ENCODE measurements at regions not wholly inside any gene's neighbourhood (a gene's known extent, or its start where the extent isn't known, plus 50 kb on each side); places are given as distances from the start of the nearest gene placed in this dataset.

- H3K4me1 ChIP-seq (ENCODE audit: insufficient read depth, poor library complexity, severe bottlenecking): peaks cover 27% of the 10 kb centered on the region
- no peak overlapping the region for H3K4me3 ChIP-seq (ENCODE audit: severe bottlenecking)
- ATAC-seq (ENCODE audit: low read depth): peak; percentile 95
- no peaks in the 10 kb centered on the region for H3K27me3 ChIP-seq (ENCODE audit: insufficient read depth, poor library complexity, severe bottlenecking)
- no peaks in the 10 kb centered on the region for H3K9me3 ChIP-seq (ENCODE audit: severe bottlenecking)
- peak overlapping the region; percentile 59 for H3K27ac ChIP-seq (ENCODE audit: poor library complexity, severe bottlenecking)
- TF ChIP-seq CTCF (IDR thresholded peaks at IDR 0.05; ENCODE audit: poor library complexity, severe bottlenecking): no peak
- H3K36me3 ChIP-seq (ENCODE audit: low read depth): no peaks in the 10 kb centered on the region
- no peak for DNase-seq (ENCODE audit: low spot score)
Observed at GRCh38 chr15:93709708-93710107, 521.7 kb upstream of the MCTP2 start.

- Histone ChIP-seq H3K4me1 (ENCODE audit: insufficient read depth, poor library complexity, severe bottlenecking) (peaks cover 27% of the 10 kb centered on the region), H3K9me3 (ENCODE audit: severe bottlenecking) (no peaks in the 10 kb centered on the region), H3K36me3 (ENCODE audit: low read depth) (no peaks in the 10 kb centered on the region), H3K27ac (ENCODE audit: poor library complexity, severe bottlenecking) (peak overlapping the region; percentile 59), H3K4me3 (ENCODE audit: severe bottlenecking) (no peak overlapping the region), H3K27me3 (ENCODE audit: insufficient read depth, poor library complexity, severe bottlenecking) (no peaks in the 10 kb centered on the region)
- ATAC-seq (ENCODE audit: low read depth) (no peak), DNase-seq (ENCODE audit: low spot score) (no peak)
- TF ChIP-seq CTCF (IDR thresholded peaks at IDR 0.05; ENCODE audit: poor library complexity, severe bottlenecking): no peak
Observed at GRCh38 chr15:93708724-93709445, 522.5 kb upstream of the MCTP2 start.

- no peak for TF ChIP-seq CTCF (IDR thresholded peaks at IDR 0.05; ENCODE audit: poor library complexity, severe bottlenecking)
- no peak for DNase-seq (ENCODE audit: low spot score)
- Histone ChIP-seq H3K4me3 (ENCODE audit: severe bottlenecking) (no peak overlapping the region), H3K9me3 (ENCODE audit: severe bottlenecking) (no peaks in the 10 kb centered on the region), H3K4me1 (ENCODE audit: insufficient read depth, poor library complexity, severe bottlenecking) (peaks cover 27% of the 10 kb centered on the region), H3K27ac (ENCODE audit: poor library complexity, severe bottlenecking) (peak overlapping the region; percentile 34), H3K27me3 (ENCODE audit: insufficient read depth, poor library complexity, severe bottlenecking) (no peaks in the 10 kb centered on the region), H3K36me3 (ENCODE audit: low read depth) (no peaks in the 10 kb centered on the region)
- no peak for ATAC-seq (ENCODE audit: low read depth)
Observed at GRCh38 chr15:93707751-93708150, 523.6 kb upstream of the MCTP2 start.

GRCh38 chr15:93706495-93707292, 524.7 kb upstream of the MCTP2 start:
- TF ChIP-seq CTCF (IDR thresholded peaks at IDR 0.05; ENCODE audit: poor library complexity, severe bottlenecking): no peak
- ATAC-seq (ENCODE audit: low read depth) (no peak), DNase-seq (ENCODE audit: low spot score) (no peak)
- no peaks in the 10 kb centered on the region for H3K36me3 ChIP-seq (ENCODE audit: low read depth)
- H3K27ac ChIP-seq (ENCODE audit: poor library complexity, severe bottlenecking): peak overlapping the region; percentile 34
- no peaks in the 10 kb centered on the region for H3K27me3 ChIP-seq (ENCODE audit: insufficient read depth, poor library complexity, severe bottlenecking)
- H3K4me1 ChIP-seq (ENCODE audit: insufficient read depth, poor library complexity, severe bottlenecking): peaks cover 27% of the 10 kb centered on the region
- no peaks in the 10 kb centered on the region for H3K9me3 ChIP-seq (ENCODE audit: severe bottlenecking)
- H3K4me3 ChIP-seq (ENCODE audit: severe bottlenecking): no peak overlapping the region

All from RWPE2 (cell line).